GM13977 (cell line): ENCODE measurements at regions not wholly inside any gene's neighbourhood (a gene's known extent, or its start where the extent isn't known, plus 50 kb on each side); places are given as distances from the start of the nearest gene placed in this dataset.
A peak's percentile ranks its signal among the peaks of the same experiment; 100 is the strongest.

Source experiments
- DNase-seq: peaks from one replicate; pipeline ENCODE4 v3.0.0; 2012; ENCODE audit warnings: low spot score
- CTCF ChIP-seq: IDR thresholded peaks from 2 replicates; pipeline ENCODE4 v1.5.1; 2012; ENCODE audit warnings: mild to moderate bottlenecking, control low read depth; ENCODE audit not compliant: insufficient read depth; ENCODE audit errors: extremely low read depth, missing control alignments
- in situ Hi-C: fragments of 300-500 bp; cut with MboI; formaldehyde crosslinking; loops from one replicate; pipeline ENCODE4 v1.12.0; 2022; ENCODE audit warnings: low sequenced_read_pairs, low pct_unique_long_range_greater_than_20kb, mixed read lengths, inconsistent platforms; ENCODE audit not compliant: unreplicated experiment

- TF ChIP-seq CTCF: no peak
- in situ Hi-C loops: no loop called here
- no peak for DNase-seq
Observed at GRCh38 chr7:133150760-133151159, 68.9 kb upstream of the CHCHD3 start.

- TF ChIP-seq CTCF: no peak
- in situ Hi-C loops: no loop called here
- no peak for DNase-seq
Observed at GRCh38 chr7:133152875-133153274, 71.0 kb upstream of the CHCHD3 start.

GRCh38 chr7:133155146-133155545 is 73.3 kb upstream of the CHCHD3 start:
- DNase-seq: no peak
- in situ Hi-C loops: no loop called here
- TF ChIP-seq CTCF: no peak

- in situ Hi-C loops: no loop called here
- no peak for DNase-seq
- TF ChIP-seq CTCF: no peak
Observed at GRCh38 chr7:133155642-133156041, 73.8 kb upstream of the CHCHD3 start.

- TF ChIP-seq CTCF: no peak
- no peak for DNase-seq
- in situ Hi-C loops: no loop called here
Observed at GRCh38 chr7:133157045-133157444, 75.2 kb upstream of the CHCHD3 start.

- DNase-seq: no peak
- TF ChIP-seq CTCF: no peak
- in situ Hi-C loops: no loop called here
Observed at GRCh38 chr7:133164498-133164897, 82.6 kb upstream of the CHCHD3 start.

- in situ Hi-C loops: no loop called here
- DNase-seq: peak; percentile 39
- no peak for TF ChIP-seq CTCF
Observed at GRCh38 chr7:133165001-133165400, 83.1 kb upstream of the CHCHD3 start.
